NCI-H2227 (cell line): ENCODE measurements at regions not wholly inside any gene's neighbourhood (a gene's known extent, or its start where the extent isn't known, plus 50 kb on each side); places are given as distances from the start of the nearest gene placed in this dataset.
"Not testable (repeated sequence)": the region's sequence is repeated elsewhere in the genome, so short reads cannot be mapped to it uniquely, and the experiment has no call there.

ENCODE experiments used
- DNase-seq: peaks from one replicate; lab custom pipeline; 2025; ENCODE audit not compliant: unreplicated experiment; lab: John Stamatoyannopoulos, UW

GRCh38 chr14:55766071-55766470 is 186.1 kb downstream of the KTN1 start:
- DNase-seq: no peak

GRCh38 chr14:55767286-55767685 is 187.3 kb downstream of the KTN1 start:
- no peak for DNase-seq

GRCh38 chr14:55769877-55770276 is 189.9 kb downstream of the KTN1 start:
- DNase-seq: no peak

- no peak for DNase-seq
Observed at GRCh38 chr14:55771242-55771981, 191.4 kb downstream of the KTN1 start.

GRCh38 chr14:55772486-55772885 is 192.5 kb downstream of the KTN1 start:
- no peak for DNase-seq

- DNase-seq: no peak
Observed at GRCh38 chr14:55773312-55773711, 193.3 kb downstream of the KTN1 start.

GRCh38 chr14:55773984-55774545 is 194.1 kb downstream of the KTN1 start:
- DNase-seq: no peak

- no peak for DNase-seq
Observed at GRCh38 chr14:55777877-55778276, 197.9 kb downstream of the KTN1 start.

GRCh38 chr14:55780156-55780946 is 200.3 kb downstream of the KTN1 start:
- DNase-seq: no peak

- no peak for DNase-seq
Observed at GRCh38 chr14:55781046-55781445, 201.0 kb downstream of the KTN1 start.

GRCh38 chr14:55782166-55782565 is 202.2 kb downstream of the KTN1 start:
- DNase-seq: no peak

GRCh38 chr14:55789406-55789805 is 209.4 kb downstream of the KTN1 start:
- no peak for DNase-seq

GRCh38 chr14:55794655-55795595 is 214.9 kb downstream of the KTN1 start:
- no peak for DNase-seq

- DNase-seq: not testable (repeated sequence)
Observed at GRCh38 chr14:55796513-55796912, 216.5 kb downstream of the KTN1 start.

GRCh38 chr14:55798406-55798805 is 218.4 kb downstream of the KTN1 start:
- DNase-seq: no peak

- no peak for DNase-seq
Observed at GRCh38 chr14:55799508-55800095, 219.6 kb downstream of the KTN1 start.

- DNase-seq: no peak
Observed at GRCh38 chr14:55800156-55800785, 220.3 kb downstream of the KTN1 start.

- no peak for DNase-seq
Observed at GRCh38 chr14:55801121-55801520, 221.1 kb downstream of the KTN1 start.

GRCh38 chr14:55802986-55803872 is 223.2 kb downstream of the KTN1 start:
- no peak for DNase-seq
